NK-92 treated with Interleukin-12 subunit alpha and Interleukin-12 subunit beta, amount 100 ng/mL, for 24 hours (cell line): ENCODE measurements at regions not wholly inside any gene's neighbourhood (a gene's known extent, or its start where the extent isn't known, plus 50 kb on each side); places are given as distances from the start of the nearest gene placed in this dataset.

Experiments used
- DNase-seq: peaks from one replicate; lab custom pipeline; 2025; lab: John Stamatoyannopoulos, UW

DNA sequence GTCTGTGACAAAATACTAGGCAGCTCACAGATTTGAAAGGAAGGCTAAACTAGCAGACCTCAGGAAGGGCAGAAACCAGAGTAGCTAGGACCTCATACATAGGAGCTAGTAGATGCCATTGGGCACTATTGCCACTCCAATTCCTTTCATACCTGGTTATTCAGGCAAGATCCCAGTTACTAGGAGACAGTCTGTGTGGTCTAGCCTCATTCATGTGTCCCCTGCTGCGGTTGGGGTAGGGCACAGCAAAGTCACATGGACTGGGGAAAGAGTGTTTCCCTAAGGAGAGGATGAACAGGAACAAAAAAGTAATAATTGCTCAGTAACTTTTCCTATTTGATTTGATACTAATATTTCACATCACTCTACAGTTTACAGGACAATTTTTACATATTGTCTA lies 204.6 kb upstream of the HEY2 start:
- DNase-seq = no peak

DNA sequence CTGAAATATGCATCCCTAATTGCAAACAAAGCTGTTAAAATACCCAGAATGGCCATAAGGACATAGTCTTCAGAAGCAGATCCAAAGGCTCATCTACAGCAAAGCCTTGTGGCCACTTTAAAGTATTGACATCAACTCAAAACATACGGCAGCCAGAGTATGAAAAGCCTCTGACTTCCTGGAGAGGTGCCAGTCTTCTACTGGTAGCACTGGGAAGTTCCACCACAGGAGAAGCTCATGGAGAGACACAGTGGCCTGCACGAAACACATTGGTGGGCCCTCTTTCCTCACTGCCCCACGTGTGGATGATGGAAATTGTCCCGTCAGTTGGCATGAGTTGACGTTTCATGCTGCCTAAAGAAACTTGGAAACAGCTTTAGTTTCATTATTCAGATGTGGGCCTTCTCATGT lies 202.6 kb upstream of the HEY2 start:
- DNase-seq = no peak

DNA sequence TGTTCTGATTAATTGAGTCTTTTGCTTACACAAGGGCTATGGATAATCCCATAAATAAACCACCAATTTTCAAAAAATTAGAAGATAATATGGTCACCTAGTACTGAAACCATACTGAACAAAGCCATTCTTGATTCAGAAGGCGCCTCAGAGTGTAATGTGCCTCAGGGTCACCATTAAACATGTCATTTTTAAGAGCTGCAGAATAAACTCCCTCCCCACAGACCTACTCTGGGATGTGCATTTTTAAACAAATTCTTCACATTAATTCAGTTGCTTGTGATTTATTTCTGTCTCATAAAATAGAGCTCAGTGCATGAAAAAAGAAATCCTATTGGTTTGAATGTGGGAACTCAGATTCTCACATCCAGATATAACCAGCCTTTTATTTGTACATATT lies 202.1 kb upstream of the HEY2 start:
- no peak for DNase-seq

DNA sequence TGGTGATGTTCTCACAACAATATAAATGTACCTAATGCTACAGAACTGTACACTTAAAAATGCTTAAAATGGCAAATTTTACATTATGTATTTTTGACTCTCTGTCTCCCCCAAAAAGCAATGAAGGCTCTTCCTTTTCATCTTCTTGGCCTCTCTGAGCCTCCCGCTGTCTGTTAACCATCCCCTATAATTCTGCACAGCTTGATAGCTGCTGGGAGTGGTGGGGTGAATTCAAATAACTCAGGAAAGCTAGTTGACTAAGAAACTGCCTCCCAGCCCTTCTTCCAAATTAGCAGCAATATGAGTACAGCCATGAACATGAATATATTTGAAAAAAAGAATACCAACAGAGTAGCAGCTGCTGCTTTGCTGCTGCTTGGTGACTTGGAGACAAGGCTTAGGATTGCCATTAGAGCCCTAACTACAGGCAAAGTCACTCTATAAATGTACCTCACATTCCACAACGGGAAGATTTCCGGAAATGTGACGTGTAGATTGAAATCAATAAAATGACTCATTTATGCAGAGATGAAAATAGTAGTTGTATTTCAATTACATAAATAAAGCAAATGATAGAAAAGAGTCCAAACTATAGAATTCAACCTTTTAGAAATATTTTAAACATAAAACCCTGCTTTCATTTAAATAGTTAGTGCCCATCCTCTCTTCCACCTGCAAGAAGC lies 200.1 kb upstream of the HEY2 start:
- no peak for DNase-seq

DNA sequence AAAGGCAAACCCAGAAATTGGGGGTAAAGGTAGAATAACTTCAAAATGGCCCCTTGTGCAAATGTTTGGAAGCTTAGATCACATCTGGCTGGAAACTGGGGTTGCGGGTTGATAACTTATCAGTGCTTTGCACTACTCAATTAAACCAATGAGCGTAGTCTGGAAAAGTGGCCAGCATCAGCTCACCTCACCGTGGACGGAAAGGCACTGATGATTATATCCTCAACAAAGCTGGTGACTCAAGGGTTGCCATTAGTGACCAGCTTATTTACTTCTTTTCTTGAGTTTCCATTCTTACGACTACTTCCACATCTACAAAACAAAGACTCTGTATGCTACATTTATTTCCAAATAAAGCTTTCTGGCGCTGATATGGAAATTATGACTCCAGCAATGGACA lies 198.5 kb upstream of the HEY2 start:
- no peak for DNase-seq

DNA sequence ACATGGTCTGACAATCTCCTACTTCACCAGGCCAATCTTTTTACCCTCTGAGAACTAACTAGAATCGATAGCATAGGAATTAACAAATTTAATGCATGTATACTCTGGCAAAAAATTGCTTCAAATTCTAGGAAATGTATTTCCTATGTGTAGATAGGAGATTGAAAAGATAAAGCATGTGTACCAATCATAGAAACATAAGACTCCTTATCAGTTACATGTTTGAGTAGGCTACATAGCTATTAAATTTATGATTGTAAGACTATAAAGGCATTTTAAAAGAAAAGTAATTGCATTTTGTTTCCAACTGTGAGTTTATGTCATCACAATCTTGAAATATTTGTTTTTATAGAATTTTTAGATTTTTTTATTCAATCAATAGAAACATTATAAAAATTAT lies 196.6 kb upstream of the HEY2 start:
- DNase-seq = no peak

DNA sequence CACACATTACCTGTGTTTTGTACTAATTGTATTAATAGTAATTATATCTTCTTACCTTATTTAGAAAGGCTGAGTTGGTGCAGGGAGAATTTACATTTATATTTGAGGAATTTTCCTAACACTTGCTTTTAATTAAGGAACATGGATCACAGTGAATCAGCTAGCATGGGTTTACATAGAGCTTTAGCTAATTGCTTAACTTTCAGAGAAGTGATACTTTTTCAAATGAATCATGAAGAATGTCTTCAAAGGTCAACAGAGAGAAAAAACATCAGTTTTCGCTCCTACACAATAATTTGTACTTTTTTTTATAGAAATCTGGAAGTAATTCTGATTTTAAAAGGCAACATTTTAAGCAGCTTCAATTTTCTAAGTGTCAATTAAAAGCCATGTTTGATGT lies 195.0 kb upstream of the HEY2 start:
- no peak for DNase-seq

DNA sequence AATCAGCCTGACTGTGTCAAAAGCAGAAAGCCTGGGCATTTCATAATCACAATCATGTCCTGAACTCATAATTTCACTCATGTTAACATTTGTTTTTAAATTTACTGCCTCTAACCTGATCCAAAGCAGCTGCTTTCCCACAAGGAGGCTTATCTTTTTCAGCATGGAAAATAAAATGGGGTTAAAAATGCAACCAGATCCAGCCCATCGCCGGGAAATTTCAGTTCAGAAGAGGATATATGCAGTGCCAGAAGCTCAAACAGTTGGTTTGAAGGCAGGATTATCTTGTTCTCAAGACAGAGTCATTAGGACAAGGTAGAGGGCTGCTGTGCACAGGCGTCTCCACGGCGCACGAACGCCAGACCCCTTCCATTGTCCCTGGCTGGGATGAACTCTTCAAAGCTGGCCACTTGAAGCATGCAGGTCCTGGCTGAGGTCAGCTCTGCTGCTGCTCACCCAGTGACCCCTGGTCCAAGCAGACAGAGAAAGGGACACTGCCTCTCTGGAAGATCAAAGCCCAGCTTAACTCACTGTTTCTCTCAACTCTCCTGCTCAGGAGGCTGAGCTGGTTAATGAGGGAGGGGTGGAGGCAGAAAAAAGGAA lies 191.1 kb upstream of the HEY2 start:
- DNase-seq = no peak

DNA sequence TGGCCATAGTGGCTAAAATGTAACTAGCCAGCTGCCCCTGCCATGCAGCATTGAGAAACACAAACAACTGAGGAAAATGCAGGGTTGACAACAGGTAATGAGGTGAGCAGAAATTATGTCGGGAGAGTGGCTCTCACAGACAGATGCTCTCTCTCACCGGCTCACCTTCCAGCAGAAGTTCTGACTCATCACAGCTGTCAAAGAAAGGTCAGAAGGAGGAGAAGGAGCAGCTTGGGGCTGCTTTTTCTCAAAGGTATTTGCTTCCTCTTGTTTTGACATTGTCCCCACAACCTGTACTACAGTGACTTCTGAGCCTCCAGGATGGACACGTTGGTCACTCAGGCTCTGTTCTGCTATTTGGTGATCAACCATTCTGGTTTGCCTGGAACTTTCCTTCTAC lies 190.5 kb upstream of the HEY2 start:
- DNase-seq = no peak

DNA sequence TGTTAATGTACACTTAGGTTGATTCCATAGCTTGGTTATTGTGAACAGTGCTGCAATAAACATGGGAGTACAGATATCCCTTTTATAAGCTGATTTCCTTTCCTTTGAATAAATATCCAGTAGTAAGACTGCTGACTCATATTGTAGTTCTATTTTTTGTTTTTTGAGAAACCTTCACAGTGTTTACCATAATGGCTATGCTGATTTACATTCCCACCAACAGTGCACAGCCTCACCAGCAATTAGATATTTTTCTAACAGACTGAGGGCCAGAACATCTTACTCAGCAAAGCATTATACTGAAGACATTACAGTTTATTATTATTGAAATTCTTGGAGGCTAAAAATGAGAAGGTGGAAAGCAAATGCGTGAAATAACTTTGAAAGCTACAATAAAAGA lies 187.3 kb upstream of the HEY2 start:
- no peak for DNase-seq

DNA sequence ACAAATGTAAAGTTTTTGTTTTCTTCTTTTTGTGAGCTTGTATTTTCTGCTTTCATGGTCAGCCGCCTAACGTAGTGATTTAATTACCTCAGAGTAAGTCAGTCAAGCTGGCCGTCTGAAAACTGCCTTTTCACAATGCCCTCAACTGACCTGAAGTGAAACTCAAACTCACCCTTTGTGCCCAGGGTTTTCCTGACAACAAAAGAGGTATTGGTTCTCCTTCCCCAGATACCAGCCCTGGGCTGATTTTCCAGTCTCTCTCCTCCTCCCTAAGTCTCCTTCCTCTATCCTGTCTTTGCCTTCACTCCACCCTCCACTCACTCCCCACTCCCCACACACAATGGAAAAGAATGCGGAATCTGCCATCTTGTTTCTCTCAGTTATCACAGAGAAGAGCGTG lies 184.5 kb upstream of the HEY2 start:
- no peak for DNase-seq

DNA sequence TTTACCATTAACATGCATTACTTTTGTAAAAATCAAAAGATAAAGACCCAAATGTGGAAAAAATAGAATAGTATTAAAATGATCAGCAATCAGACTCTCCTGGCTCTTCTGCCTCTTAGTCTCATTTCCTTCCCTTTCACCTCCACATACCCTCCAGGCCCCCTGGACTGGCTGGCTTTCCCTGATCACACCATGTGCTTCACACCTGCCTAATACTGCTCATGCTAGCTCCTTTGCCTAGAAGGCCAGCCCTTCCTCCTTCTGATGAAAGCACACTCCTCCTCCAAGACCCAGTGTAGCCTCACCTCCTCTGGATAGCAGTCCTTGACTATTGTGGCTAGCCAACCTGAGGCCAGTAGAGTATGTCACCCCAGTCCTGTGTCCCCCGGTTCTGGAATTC lies 182.0 kb upstream of the HEY2 start:
- no peak for DNase-seq

DNA sequence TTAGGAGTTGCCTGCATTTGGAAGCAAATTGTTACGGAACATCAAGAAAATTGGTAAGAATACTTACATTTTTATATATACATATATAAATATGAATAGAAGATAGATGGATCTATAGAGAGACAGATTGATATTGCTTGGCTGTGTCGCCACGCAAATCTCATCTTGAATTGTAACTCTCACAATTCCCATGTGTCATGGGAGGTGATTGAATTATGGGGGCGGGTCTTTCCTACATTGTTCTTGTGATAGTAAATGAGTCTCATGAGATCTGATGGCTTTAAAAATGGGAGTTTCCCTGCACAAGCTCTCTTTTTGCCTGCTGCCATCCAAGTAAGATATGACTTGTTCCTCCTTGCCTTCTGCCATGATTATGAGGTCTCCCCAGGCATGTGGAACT lies 180.8 kb upstream of the HEY2 start:
- no peak for DNase-seq

DNA sequence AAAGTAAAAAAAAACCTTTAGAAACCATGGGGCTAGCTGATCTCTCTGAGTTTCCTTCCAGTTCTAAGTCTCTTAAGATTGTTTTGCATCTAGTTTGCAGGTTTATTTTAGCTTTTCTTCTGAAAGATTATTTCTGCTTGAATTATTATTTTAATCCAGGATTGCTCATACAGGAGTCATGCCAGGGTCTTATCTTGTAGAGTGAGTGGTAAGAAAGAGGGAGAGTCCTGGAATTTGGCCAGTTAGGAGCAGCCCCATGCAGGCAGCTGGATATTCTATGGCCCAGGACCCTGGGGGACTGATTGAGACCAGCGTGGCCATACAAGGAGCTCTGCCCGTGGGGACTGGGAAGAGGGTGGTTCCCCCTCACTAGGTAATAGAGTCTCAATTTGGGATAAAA lies 178.9 kb upstream of the HEY2 start:
- no peak for DNase-seq

DNA sequence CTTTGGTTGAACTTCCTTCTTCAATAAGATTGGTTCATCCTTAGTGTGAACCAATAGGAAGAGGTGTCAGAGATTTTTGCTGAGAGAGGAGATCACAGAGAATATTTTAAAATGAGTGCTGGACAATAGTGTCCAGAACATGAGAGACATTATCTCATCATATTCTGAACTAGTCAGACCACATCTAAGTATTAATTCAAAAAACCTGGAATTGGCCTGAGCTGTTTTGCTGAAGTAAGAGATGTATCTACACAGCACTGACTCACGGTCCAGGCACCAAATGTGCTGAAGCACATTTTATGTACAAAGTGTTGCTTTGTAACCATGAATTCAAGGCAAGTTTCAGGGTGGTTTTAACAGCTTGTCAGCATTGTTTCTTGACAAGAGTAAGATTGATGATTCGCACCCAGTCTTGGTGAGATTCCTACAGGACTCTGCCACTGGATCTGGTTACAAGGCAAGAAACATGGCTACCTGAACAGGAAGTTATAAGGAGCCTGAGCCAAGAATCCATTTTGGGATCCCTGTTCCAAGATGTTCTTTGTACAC lies 178.2 kb upstream of the HEY2 start:
- no peak for DNase-seq

DNA sequence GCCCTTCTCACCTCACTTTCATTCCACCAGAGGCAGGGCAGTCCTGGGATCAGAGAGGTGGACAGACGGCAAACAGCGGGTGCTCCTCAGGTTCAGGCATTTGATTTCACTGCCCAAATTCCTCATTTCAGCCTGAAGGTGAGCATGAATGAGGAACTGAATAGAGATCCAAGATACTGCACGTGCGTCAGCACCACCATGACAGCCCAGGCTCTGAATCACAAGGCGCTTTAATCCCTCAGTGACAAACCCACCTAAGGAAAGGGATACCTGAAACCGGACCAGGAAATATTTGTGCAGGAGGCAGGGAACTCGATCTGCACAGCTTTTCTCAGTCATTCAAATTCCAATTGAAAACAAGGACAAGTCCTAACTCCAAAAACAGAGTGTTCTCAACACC lies 174.8 kb upstream of the HEY2 start:
- no peak for DNase-seq

DNA sequence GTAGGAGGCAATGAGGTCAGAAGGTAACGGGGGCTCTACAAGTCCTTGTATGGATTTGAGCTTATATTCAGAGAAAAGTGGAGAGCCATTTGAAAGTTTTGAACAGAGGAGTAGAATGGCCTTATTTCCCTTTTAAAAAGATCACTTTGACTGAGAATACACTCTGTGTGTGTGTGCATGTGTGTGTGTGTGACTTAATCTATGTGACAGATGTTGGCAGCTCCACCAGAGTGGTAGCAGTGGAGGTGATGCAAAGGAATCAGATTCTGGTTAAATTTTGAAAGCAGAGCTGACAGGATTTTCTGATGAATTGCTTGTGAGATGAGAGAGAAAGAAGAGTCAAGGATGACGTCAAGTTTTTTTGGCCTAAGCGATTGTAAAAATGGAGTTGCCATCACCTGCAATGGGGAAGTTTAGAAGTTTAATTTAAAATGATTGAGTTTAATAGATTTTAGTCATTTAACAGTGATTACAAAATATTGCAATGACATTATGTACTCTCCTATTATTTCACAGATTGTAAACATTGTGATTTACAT lies 172.2 kb upstream of the HEY2 start:
- no peak for DNase-seq

DNA sequence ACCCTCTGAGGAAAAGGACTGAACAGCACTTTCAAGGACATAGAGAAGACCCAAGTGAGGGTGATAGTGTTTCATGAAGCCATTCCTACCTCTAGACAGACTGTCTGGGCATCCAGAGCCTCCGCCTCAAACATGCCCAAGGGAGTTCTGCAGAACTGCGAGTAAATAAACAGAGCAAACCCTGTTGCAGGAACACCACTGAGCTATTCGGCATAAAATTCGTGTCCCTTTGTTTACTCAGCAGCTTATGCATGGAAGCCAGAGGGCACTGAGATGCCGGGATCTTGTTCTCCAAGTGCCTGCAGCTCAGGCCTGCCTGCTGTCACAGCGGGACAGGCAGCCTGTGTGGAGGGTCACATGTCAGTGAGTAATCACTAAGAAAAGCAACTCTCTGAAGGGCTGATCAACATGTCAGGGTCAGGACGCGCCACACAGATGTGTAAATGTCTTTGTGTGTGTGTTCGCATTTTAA lies 164.9 kb upstream of the HEY2 start:
- DNase-seq = no peak

DNA sequence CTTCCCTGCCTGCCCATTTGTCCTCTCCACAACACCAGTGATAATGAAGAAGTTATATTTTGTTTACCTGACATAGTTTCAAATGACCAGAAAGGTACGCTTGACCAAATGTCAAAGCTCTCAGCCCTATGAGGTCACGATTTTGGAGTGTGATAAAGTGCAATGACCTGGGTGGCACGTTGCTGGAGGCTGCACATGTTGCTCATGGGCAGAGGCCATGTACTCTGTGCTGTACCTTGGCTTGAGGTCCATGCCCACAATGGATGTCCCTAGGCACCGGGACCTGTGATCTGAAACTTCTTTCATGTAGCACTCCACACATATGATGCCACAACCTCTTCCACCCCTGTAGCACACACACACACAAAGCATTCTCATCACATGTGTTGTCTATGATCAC lies 164.0 kb upstream of the HEY2 start:
- DNase-seq = no peak

DNA sequence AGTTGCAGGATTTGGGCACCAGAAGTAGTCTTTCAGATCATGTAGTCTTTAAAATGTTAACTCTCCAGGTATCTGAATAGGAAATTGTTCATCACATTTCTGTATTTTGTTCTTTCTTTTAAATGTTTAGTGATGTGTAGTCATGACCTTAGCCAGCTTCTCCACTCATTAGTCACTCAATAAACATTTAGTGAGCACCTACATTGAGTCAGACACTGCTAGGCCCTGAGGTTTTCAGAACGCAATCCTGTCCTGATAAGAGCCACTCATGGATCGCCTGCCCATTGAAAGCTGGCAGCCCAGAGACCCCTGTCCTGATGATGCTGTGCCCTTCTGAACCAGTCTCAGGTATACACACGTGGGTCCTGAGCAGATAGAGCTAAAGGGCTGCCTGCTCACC lies 163.4 kb upstream of the HEY2 start:
- no peak for DNase-seq

DNA sequence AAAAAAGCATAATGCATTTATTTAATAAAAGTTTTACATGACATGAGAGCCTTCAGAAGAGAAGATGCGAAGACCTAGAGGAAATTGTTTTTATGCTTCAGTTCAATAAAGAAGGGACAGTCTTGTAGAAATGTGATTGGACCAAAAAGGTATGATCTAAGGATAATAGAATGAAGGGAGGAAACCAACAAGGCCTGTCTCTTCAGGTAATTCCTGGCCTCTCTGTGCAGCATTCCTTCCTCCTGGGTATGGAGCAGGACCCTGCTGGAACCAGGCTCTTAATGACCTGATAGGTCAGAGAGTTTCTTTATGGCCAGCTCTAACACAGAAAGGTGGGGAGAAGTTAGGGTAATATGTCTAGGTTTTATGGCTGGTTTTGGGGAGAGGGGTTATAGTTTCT lies 162.8 kb upstream of the HEY2 start:
- DNase-seq = no peak

DNA sequence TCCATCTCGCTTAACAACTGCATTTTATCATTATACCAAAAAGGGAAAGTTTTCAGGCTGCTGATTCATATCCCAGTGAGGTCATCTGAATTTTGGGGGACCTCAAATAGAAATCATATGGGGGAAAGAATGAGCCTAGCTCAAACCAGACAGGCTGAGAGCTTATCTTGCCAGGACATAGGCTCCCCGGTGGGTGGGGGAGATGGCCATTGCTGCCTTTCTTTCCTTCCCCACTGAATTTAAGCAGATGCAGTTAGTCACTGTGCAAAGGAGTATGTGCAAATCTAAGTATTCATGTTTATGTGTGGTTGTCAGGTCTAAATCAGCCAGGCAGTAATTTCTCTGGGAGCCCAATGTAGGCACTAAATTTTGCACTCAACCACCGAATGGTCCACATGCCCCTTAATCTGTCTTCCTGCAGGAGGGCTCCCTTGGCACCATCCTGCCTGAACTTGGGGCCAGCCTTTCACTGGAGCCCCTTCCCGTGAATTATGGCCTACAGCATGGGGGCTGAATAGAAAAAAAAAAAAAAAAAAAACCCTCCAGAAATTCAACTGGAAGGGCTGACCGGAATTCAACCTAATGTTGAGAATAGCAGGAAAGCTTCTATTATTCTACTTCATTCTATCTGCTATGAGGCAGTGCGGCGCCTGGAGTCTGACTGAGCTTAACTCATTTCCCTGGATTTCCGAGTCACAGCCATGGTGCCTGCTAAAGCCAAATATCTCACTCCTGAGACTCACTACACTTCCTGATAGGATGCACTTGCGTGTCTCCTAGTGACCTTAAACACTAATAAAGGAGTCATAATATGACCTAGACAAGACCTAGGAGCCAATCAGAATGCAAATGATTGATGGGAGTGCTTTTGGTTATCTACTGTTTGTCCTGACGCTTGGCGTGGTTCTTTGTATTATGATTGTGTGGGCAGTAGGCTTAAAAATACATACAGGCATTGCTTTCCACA lies 161.5 kb upstream of the HEY2 start:
- no peak for DNase-seq
